GM18502 (cell line): ENCODE measurements at regions not wholly inside any gene's neighbourhood (a gene's known extent, or its start where the extent isn't known, plus 50 kb on each side); places are given as distances from the start of the nearest gene placed in this dataset.
"Not testable (repeated sequence)": the region's sequence is repeated elsewhere in the genome, so short reads cannot be mapped to it uniquely, and the experiment has no call there.

ENCODE experiments used
- ATAC-seq: cut with Tn5 transposase; IDR thresholded peaks from one replicate; pipeline ENCODE4 v1.9.1; 2021; ENCODE audit warnings: mild to moderate bottlenecking; ENCODE audit not compliant: unreplicated experiment, poor library complexity

DNA sequence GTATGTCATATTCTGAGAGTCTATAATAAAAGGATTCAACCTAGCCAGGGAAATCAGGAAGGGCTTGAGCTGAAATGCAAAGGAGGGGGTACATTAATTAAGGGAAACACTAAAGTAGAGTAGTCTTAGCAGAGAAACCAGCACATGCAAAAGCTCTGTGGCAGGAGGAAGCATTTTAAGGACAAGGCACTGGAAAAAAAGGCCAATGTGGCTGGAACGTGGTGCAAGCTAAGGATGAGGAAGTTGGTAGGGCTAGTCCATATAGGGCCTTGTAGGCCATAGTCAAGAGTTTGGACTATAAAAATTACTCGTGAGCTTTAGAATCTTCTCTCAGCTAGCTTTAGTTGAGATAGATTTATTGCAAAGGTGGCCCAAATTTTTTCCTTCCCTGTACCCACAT, 75.2 kb upstream of the TOP1 start:
- no peak for ATAC-seq

DNA sequence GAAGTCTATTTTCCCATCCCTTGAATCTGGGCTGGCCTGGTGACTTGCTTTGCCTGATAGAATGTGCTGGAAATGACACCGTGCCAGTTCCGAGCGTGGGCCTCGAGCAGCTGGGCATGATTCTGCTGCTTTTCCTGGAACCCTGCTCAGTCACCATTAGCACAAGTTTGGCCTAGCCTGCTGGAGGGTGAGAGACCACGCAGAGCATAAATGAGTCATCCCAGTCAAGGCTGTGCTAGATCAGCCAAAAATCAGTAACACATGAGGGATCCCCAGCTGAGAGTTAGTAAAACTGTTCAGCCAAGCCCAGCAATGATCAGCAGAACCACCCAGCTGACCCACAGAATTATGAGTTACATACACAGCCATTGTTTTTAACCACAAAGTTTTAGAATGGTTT, 74.8 kb upstream of the TOP1 start:
- no peak for ATAC-seq

DNA sequence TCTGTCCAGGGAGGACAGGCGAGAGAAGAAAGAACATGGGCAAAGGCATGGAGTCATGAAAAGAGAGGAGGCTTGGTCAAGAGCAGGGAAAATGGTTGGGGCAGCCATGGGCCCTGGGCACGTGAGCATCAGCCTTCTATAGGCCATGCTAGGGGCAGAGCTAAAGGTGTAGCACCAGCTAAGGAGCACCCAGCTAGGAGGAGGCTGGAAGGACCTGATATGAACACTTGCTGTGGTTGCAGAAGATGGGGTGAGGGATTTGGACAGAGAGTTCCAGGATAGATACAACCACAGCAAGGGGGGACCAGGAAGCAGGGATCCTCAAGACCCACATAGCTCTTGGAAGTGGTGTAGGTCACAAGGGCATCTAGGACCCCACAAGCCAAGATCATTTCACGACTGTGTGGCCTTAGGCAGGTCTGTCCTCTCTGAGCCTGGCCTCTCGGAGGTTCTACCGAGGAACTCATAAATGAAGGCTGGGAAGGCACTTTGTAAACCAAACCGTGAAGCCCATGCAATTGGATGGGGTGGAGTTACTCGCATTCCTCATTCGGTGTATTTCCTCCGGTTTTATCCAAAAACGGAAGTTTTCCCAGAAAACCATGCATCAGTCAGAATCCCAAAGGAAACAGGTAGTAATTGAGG, 74.0 kb upstream of the TOP1 start:
- ATAC-seq, result no peak

DNA sequence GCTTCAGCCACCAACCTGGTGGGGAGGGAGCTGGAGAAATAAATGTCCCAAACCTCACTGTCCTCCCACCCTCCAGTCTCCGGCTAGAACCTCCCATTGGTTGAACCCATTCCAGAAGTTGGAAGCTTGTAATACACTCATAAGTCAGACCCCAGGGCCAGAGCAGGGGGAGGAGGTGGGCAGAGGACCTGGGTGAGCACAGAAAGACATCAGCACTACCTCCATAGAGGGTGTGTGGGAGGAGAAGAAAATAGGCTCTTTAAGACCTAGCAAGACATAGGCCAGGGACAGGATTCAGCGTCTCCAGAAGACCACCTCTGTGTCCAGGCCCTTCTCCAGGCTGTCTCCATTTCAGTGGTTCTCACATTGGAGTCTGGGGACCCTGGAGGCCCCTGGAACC, 73.3 kb upstream of the TOP1 start:
- ATAC-seq, result no peak

DNA sequence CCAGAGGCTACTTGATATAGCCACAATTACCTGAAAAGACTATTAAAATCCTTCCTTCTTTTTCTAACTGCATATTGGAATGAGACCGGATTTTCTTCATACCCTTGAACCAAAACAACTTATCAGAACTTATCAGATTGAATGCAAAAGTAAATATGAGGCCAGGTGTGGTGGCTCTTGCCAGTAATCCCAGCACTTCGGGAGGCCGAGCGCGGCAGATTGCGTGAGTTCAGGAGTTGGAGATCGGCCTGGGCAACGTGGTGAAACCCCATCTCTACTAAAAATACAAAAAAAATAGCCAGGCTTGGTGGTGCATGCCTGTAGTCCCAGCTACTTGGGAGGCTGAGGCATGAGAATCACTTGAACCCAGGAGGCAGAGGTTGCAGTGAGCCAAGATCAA, 72.8 kb upstream of the TOP1 start:
- not testable (repeated sequence) for ATAC-seq

DNA sequence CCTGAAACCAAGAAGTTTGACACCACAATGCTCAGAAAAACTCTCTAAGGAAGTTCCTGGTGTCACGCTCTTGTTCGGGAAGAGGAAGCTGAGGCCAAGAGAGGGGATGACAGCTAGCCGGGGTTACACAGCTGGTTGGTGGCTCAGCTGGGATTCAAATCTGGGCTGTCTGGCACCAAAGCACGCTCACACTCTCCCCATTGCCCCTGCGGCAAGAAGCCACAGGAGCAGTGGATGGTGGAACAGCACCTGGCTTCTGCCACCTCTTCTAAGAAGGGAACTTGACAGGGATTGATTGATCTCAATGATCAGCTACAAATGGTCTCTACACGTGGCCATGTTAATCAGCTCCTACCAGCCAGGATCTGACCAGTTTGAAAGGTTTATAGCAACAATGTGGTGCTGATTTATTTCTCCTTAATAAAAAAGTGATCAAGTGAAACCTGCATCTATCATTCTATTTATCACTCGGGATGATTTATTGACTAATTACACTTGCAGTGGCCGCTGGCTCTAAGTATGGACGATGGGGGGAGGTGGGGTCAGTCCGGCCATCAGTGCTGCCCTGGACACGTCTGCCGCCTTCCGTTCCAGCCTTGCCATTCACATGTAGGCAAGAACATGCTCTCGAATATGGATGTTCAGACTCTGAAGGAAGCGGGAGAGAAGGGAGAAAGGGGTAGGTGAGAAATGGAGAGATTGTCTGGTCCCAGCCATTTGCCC, 71.9 kb upstream of the TOP1 start:
- no peak for ATAC-seq

DNA sequence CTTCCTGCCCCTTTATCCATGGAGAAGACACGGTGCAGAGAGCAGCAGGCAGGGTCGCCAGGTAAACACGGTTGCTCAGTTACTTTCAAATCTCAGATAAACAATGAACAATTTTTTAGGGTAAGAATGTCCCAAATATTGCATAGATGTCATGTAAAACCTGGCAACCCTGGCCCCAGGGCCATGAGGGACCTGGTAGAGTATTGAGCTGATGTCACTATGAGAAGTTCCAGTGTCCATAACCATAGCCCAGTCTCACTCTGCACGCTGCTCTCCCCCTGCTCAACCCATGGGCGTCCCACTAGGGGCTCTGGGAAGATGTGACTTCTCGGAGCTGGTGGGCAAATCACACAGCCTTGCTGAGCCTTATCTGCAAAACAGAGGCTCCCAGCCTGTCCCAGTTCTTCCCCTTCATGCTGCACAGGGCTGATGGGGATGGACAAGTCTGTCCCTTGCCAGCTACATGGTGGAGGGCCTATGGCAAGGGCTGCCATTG, 71.3 kb upstream of the TOP1 start:
- no peak for ATAC-seq

DNA sequence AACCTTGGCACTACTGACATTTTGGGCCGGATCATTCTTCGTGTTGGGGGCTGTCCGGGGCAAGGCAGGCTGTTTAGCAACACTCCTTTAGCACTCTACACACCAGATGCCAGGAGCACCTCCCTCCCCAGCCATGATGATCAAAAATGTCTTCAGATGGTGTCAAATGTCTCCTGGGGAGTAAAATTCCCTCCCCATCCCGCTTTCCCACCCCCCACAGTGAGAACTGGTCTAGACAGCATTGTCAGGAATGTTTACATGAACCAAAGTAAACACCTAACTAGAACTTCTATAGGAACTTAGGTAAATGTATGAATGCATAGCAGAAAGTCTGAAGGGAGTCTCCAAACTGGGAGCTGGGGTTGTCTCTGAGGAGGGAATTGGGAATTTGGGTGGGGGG, 70.0 kb upstream of the TOP1 start:
- no peak for ATAC-seq

DNA sequence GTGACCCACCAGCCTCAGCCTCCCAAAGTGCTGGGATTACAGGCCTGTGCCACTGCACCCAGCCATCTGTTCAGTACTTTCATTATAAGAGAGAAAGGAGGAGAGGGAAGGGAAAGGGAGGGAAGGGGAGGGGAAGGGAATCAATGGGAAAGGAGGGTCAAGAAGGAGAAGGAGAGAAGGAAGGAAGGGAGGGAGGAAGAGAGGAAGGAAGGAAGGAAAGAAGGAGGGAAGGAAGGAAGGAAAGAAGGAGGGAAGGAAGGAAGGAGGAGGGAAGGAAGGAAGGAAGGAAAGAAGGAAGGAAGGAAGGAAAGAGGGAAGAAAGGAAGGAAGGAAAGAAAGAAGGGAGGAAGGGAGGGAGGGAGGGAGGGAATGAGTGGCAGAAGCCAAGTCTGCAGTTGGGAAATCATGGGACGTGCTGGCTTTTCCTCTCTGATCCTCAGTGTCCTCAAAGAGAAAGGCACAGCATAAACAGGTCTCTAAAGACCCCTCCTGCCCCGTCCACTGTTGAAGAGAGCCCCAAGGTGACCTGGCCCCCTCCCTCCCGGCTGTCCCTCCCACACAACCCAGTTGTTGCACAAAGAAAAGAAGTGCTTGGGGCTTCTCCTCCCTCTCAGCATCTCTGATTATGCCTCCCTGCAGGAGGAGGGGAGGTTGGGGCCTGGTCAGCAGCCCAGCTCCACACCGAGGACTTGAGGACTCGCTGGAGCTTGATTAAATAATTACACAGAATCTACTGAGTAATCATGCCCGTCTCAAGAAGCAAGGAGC, 69.1 kb upstream of the TOP1 start:
- no peak for ATAC-seq

DNA sequence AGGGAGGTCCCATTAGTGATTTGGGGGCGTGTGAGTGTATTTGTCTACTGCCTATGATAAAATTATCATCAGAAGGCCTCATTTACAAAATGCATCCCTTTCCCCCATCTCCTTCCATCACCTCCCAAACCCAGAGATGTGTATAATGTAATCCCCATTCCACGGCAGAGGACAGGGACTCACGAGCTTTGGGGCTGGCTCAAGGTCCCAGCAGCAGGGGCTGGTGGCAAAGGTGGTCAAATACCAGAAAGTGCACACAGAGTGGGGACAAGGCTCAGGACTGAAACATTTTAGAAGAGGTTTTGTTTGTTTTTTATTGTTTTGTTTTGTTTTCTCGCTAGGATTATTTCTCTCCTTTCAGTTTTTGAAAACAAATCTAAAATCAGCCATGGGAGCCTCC, 68.5 kb upstream of the TOP1 start:
- ATAC-seq, result no peak

DNA sequence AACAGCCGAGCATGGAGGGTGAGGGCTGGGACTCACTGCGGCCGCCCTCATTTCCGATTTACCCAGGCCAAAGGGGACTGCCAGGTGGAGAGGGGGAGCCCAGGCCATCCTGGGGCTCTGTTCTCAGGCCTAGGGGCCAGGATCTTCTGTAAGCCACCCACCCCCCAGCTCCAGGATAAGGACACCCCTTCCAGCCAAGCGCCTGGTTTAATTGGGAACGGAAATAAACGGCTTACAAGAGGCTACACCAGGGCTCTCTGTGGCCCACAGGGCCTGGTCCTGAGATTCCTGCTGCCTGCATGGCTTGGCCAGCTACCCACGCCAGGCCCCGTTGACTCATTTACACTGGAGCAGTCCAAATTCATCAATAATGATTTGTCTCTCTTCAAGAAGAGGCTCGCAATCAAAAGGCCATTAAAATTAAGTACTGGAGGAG, 68.1 kb upstream of the TOP1 start:
- no peak for ATAC-seq

DNA sequence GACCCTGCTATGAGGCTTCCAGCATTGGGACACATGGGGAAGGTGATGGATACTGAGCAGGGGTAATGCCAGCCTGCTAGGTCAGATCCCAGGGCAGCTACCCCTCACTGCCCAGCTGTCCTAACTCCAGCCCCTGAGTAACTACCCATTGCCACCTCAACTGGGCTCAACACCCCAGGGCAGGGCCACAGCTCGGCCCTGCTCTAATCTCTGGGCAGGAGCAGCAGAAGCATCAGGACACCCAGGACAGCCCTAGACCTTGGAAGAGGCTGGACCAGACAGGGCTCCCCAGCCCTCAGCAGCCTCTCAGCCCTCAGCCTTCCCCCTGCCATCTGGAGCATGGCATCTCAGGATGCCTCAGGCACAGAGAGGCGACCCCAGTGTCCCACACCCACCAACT, 67.4 kb upstream of the TOP1 start:
- no peak for ATAC-seq

DNA sequence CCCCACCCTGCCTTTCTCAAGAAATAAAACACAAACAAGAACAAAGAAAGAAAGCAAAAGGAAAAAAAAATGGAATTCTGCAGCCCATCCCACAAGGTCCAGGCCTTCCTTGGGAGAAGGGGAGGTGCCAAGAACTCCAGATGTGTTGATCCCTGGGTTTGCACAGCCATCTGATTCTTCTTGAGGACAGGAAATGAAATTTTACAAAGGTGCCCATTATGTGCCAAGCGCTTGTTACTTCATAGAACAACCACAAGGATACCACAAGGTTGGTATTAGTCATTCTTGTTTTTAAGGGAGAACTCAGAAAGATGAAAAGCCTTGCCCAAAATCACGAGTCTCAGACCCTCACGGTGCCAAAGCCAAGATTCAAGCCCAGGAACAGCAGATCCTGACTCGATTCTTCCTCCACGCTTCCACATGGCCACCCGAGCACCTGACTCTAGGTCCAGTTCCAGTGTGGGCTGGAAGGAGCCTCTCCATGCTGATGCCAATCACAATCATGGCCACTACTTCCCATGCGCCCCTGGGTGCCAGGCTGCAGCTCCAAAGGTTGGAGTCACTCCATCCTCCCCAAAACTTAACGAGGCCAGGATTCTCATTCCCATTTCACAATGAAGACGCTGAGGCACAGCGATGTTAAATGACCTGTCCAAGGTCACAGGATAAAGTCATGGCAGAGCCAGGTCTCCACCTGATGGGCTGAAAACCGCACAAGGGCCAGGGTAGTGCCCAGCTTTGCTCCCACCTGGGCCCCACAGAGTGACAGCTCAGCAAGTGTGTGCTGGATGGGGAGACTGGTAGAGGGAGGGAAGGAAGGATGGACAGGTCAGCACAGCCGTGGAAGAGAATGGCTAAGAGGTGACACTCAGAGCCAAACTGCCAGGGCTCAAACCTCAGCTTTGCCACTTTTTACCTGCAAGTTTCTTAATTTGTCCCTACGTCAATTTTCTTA, 66.7 kb upstream of the TOP1 start:
- ATAC-seq, result no peak

DNA sequence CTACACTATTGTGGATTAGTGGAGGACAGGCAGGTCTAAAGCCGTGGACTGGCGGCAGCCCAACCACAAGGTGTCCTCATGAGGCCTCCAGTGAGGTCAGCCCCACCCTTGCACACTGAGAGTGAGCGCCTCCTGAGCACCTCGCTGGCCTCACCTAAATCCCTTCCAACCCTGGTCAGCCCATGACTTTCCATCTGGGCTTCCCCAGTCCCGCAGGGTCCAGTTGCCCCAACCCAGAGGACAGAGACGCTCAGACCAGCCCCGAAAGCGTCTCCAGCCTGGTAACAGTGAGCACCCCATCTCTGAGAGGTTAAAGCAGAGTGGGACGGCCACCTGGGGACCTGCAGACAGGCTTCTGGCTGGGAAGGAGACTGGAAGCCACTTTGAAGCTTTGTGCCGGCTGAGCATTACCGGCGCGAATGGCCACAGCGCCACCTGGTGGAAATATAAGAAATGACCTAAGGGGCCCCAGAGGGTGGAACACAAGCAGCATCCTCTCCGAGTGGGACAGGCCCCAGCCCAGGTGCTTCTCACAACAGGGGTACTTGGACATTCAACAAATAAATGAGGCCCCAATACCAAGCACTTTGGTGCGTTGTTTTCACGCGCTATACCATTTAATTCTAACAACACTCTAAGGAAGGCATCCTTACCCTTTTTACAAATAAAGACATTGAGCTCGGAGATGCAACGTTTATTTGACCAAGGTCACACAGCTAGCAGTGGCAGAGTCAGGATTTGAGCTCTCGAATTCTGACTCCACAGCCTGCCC, 65.7 kb upstream of the TOP1 start:
- peak; percentile 75 for ATAC-seq

DNA sequence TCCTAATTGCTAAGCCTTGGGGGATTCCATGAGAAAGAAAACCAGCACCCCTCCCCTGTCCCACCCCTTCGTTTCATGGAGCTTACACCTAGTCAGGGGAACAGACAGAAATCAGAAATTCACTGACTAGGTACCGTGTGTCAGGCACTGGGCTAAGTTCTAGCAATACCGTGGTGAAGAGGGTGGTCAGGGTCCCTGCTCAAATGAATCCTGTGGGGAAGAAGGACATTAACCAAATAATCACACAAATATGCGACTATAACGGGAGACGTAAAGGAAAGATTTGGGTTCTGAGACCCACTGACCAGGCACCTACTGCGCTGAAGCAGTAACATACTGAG, 65.1 kb upstream of the TOP1 start:
- no peak for ATAC-seq

DNA sequence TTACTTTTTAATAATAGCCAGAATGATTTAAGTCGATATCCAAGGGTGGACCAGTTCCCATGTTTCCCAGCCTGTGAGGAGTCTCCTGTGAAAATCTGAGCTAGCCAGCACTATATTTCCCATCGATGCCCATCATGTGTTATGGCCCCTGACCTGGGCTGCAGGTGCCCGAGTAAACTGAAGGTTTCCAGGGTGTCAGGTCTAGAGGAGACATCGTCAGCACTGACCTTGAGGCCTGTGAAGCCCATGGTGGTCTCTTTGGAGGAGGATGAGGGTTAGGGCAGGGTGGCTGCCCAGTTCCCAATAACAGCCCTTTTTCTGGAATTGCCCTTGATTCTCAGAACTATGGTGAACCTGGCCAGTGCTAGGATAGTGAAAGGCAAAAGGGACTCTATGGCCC, 63.0 kb upstream of the TOP1 start:
- no peak for ATAC-seq

DNA sequence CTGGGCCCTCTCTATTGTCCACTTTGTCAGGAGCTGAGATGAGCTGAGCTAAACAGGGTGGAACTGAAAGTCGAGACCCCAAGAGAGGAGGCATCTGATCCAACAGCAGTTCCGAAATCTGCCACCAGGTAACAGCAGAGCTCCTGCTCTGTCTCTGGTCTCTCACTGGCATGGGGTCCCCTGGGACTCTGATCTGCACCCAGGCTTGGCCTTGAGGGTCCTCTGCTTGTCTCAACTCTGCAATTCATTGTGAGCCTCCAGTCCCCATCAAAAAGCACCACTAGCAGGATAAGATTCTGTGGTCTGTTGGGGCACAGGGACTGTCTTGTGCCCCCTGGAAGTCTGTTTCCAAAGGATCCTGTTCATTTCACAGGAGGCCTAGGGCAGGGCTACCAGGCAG, 62.5 kb upstream of the TOP1 start:
- no peak for ATAC-seq

DNA sequence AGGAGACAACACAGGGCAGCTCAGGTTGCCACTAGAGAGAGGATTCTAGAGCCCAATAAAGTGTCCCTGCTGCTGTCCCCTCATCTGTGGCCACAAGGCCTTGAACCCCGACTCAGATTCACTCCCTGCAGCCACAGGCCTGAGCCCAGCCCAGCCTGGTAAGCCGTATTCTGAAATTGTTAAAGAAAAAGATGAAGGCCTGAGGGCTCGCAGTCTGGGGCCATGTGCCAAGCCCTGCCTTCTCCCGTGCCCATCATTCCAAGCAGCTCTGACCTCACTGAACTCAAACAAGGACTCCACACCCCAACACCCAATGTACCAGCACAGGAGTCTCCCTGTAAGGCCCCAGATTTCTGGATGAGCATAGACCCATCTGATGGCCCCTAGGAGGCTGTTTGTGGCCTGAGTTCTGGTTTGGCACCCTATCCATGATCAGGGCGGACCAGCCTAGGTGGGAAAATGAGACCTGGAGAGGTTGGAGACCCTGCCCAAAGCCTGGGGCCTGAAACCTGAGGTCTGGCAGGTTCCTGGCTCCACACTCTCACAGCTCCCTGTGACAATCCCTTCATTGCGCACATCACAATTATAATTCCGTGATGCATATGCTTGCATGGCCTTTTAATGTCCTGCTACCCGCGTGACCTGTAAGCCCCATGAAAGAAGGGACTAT, 62.0 kb upstream of the TOP1 start:
- no peak for ATAC-seq

DNA sequence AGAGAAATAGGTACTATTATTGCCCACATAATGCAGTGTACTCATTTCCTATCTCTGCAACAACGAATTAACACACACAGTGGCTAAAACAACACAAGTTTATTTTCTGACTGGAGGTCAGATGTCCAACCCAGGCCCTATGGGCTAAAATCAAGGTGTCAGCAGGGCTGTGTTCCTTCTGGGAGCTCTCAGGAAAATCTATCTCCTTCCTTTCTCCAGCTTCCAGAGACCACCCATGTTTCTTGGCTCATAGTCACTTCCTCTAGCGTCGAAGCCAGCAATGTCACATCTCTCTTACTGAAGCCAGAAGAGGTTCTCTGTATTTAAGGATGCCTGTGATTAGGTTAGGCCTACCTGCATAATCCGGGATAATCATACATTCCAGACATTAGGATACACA, 60.9 kb upstream of the TOP1 start:
- ATAC-seq, result no peak
